ENCODE measurements at regions not wholly inside any gene's neighbourhood (a gene's known extent, or its start where the extent isn't known, plus 50 kb on each side); places are given as distances from the start of the nearest gene placed in this dataset.

GRCh38 chr4:11735651-11736050, 307.0 kb upstream of the HS3ST1 start:
- no peak for TF ChIP-seq CTCF (IDR thresholded peaks at IDR 0.05; ENCODE audit: low read depth, low read length, missing input control)
- TF ChIP-seq TAF1 (conservative IDR thresholded peaks at IDR 0.05) = no peak
- TF ChIP-seq JUND (IDR thresholded peaks at IDR 0.05) = no peak
- TF ChIP-seq EGR1 (IDR thresholded peaks at IDR 0.05; ENCODE audit: low read depth in 2 of 2) = no peak
- no peak for TF ChIP-seq RXRA (IDR thresholded peaks at IDR 0.05)
- TF ChIP-seq MAX (IDR thresholded peaks at IDR 0.05) = no peak
- TF ChIP-seq RAD21 (IDR thresholded peaks at IDR 0.05) = no peak
- TF ChIP-seq ATF3 (IDR thresholded peaks at IDR 0.05) = no peak
- TF ChIP-seq SP1 (IDR thresholded peaks at IDR 0.05) = no peak
- no peak for TF ChIP-seq REST (IDR thresholded peaks at IDR 0.05)
- TF ChIP-seq FOXA1 (IDR thresholded peaks at IDR 0.05) = no peak
- TF ChIP-seq HNF4A (conservative IDR thresholded peaks at IDR 0.05) = no peak
- TF ChIP-seq YY1 (IDR thresholded peaks at IDR 0.05) = no peak
- TF ChIP-seq ZBTB33 (IDR thresholded peaks at IDR 0.05) = no peak
